Stimulated activated CD8-positive, alpha-beta memory T cell treated with anti-CD3 and anti-CD28 coated beads, Interleukin-4, amount 100 ng/mL, for 48 hours (primary cell): ENCODE measurements at regions not wholly inside any gene's neighbourhood (a gene's known extent, or its start where the extent isn't known, plus 50 kb on each side); places are given as distances from the start of the nearest gene placed in this dataset.
A peak's percentile ranks its signal among the peaks of the same experiment; 100 is the strongest.

Source experiments
- DNase-seq: peaks from one replicate; pipeline ENCODE4 v3.0.0-alpha.2; 2020

GRCh38 chr11:71356280-71356876 is 91.8 kb downstream of the DHCR7 start:
- no peak for DNase-seq

DNA sequence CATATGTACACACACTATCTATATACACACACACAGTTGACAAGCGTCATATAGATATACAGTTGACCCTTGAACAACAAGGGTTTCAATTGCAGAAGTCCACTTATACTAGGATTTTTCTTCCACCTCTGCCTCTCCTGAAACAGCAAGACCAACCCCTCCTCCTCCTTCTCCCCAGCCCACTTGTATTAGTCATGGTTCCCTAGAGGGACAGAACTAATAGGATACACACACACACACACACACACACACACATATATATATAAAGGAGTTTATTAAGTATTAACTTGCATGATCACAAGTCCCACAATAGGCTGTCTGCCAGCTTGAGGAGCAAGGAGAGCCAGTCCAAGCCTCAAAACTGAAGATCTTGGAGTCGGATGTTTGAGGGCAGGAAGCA is 92.9 kb downstream of the DHCR7 start:
- no peak for DNase-seq

- no peak for DNase-seq
These were observed 93.6 kb downstream of the DHCR7 start for GRCh38 chr11:71354394-71355105.

- no peak for DNase-seq
These were observed 95.4 kb downstream of the DHCR7 start for GRCh38 chr11:71352748-71353147.

- no peak for DNase-seq
These were observed 96.0 kb downstream of the DHCR7 start for GRCh38 chr11:71352226-71352625.

GRCh38 chr11:71349627-71350026 is 97.2 kb upstream of the SHANK2 start:
- DNase-seq = no peak

- DNase-seq = no peak
These were observed 91.5 kb upstream of the SHANK2 start for GRCh38 chr11:71343828-71344400.

DNA sequence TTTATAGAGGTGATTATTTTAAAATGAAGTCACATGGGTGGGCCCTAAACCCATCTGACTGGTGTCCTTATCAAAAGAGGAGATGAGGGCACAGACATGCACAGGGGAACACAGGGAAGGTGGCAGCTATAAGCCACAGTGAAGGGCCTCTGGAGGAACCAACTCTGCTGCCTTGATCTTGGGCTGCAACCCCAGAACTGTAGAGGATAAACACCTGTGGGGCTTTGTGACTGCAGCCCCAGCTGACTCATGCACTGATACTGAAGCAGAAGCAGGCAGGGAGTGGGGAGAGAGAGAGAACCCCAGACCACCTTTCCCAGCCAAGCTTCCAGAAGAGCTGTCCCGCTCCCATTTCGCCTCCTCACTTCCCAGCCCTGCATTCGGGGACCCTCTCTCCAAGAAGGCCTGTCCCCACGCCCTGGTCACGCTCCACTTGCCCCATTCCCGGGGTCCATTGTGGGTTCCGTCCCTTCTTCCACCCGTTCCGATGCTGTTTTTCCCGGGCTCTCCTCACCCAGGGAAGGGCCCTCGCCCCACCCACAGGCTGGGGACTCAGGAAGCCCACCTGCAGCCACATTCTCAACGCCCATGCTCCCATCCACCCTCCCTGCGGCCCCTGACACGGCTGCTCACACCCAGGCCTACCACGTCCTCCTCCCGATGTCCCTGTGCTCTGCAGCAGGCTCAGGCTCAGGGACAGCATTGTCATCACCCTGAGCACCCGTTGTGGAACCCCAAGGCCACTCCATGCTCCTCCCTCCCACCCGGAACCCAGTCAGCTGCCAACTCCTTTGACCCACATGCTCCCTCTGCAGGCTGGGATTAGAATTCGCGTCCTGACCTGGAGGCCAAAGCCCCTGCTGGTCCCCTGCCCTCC is 90.8 kb upstream of the SHANK2 start:
- peak; percentile 43 for DNase-seq

DNA sequence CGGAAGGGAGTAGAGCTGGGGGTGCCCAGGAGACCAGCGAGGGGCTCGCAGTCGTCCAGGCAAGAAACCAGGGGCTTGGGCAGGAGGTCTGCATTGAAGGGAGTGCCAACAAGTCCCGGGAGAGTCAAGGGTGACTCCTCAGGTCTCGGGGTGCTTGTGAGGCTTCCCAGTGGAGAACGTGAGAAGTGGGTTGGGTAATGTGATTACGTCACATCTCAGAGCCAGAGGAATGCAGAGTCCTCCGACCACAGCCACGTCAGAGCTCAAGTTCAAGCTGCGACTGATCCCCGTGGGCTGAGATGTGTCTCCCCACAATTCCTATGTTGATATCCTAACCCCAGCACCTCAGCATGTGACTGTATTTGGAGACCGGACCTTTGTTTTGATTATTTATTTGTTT is 89.7 kb upstream of the SHANK2 start:
- DNase-seq = no peak

DNA sequence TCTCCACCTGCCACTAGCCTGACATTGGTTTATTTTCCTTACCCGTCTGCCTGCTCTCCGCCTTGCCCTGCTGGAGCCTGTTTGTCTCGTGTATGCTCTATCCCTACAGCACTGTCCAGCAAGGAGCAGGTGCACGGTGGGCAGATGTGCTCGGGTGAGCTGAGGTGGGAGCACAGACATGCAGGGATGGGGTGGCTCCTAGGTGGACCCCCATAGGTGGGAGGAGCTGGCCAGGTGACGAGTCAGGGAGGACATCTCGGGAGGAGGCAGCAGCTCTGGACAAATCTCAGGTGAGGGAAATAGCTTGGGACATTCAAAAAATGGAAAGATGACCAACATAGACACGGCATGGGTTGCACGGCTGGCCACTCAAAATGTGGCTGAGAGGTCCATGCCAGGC is 89.2 kb upstream of the SHANK2 start:
- DNase-seq = no peak

- no peak for DNase-seq
These were observed 88.8 kb upstream of the SHANK2 start for GRCh38 chr11:71341173-71341572.

- no peak for DNase-seq
These were observed 87.8 kb upstream of the SHANK2 start for GRCh38 chr11:71340086-71340606.

DNA sequence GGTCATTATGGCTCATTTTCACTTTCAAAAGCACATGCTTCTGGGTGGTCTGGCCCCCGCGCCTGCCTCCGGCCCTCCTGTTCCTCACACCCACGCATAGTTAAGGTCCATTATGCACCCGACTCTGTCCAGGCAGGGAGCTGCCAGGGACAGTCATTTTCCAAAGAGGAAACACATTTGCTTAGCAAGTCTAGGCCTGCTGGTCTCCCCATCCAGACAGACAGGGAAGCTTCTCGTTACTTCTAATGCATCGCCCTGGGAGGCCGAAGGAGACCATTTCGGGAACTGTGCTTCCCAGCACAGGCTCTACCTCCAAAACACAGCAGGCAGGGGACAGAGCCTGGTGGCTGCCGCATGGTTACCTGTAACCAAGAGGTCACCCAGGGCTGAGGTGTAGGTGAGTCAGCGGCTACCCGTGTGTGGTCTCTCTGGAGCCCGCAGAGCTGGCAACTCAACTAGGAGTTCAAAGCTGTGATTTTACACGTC is 87.1 kb upstream of the SHANK2 start:
- DNase-seq = no peak

DNA sequence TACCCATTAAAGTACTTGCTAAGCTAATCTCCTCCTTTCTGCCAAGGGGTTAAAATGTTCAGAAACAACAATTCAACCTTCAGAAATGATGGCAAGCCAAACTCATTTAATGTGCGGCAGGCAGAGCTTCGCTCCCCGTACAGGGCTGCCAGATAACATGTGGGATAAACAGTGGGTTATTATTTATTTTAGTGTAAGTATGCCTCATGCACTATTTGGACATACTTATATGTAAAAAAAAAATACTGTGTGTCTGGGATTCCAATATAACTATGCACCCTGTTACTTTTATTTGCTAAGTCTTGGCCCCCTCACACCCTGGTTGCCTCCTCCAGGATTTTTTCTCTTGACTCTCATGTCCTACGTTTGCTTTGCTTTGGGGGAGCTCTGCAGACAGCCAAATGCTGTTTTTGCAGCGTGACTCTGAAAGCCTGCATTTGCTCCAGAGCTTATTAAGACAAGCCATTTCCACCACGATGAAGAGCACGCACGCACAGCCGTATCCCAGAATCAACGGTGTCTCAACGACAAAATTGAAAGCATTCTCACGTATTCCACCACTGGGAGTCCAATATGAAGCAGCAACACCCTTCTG is 86.5 kb upstream of the SHANK2 start:
- DNase-seq = no peak

DNA sequence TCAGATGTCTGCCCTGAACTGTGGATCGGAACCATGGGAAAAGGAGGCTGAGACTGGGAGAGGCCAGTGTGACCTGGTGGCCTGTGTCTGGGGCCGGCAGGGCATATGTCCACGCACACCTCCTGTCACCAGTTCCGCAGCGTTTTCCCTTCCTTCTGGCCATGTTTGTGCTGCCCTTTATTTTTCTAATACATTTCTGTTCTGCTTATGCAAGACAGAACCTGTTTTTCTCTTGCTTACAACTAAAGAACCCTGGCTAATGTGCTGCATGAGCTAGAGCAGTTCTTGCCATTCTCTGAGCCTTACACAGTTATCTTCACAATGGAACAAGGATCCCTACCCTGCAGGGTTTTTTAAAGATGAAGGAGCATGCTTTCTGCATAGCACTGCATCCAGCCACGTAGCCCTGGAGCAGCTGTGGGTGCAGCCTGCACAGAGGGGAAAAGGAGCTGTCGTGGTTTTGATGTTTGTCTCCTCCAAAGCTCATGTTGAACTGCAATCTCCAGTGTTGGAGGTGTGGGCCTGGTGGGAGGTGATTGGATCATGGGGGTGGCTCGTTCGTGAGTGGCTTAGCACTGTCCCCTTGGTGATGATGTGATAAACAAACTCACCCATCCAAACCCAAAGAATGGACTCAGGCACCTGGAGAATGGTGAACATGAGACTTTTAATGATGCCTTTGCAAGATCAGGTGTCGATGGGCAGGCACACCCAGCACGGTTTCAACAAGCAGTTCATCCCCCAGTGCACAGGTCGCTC is 84.8 kb upstream of the SHANK2 start:
- DNase-seq = no peak

- no peak for DNase-seq
These were observed 84.0 kb upstream of the SHANK2 start for GRCh38 chr11:71336176-71336995.

GRCh38 chr11:71335371-71335770 is 83.0 kb upstream of the SHANK2 start:
- no peak for DNase-seq

GRCh38 chr11:71334191-71334590 is 81.8 kb upstream of the SHANK2 start:
- DNase-seq = no peak

GRCh38 chr11:71333473-71333872 is 81.1 kb upstream of the SHANK2 start:
- DNase-seq = no peak

DNA sequence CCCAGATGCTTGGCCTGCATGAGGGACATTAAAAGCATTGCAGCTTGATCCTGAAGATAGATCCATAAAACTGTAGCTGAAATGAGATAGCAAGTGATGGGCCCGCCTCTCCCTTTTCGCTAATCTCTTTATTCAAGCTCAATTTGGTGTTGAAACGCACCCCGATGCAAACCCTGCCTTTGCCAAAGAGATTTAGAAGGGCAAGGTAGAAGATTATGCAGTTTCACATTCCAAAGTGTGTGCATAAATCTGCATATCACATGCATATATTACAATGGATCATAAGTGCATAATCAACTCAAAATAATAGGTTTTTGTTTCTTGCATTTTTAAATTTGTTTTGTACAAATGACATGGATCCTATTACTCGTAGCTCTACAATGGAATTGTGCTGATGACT is 80.1 kb upstream of the SHANK2 start:
- DNase-seq = no peak

DNA sequence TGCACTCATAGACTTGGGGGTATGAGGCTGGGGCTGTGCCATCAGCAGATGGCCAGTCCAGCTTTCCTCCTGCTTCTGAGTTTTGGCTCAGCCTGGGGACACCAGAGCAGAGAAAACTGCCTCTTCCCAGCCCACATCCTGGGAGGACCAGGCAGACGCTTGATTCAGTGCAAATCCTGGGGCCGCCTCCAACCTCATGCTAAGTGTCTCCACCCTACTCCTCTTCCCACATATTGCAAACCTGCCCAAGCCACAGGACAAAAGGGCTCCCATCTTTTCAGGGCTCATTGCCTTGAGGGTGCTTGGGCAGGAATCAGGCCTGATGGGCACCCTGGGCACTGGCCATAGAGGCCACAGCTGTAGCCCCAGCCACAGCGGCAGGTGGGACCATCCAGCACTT is 79.7 kb upstream of the SHANK2 start:
- DNase-seq = no peak
